Activated CD8-positive, alpha-beta T cell treated with anti-CD3 and anti-CD28 coated beads for 36 hours (primary cell): ENCODE measurements at regions not wholly inside any gene's neighbourhood (a gene's known extent, or its start where the extent isn't known, plus 50 kb on each side); places are given as distances from the start of the nearest gene placed in this dataset.

Source experiments
- ATAC-seq: fragments of 200-7000 bp; cut with Tn5 transposase; one replicate; pipeline ENCODE4 v1.10.0; 2021; ENCODE audit warnings: mild to moderate bottlenecking, moderate library complexity
- CTCF ChIA-PET: fragments of 350-600 bp; sonication (Branson Sonifier 250); formaldehyde crosslinking; loops from one replicate; lab custom pipeline; 2021; ENCODE audit warnings: antibody characterized with exemption; lab: Charles Lee
- POLR2A ChIA-PET: fragments of 350-600 bp; sonication (Branson Sonifier 250); formaldehyde crosslinking; loops from one replicate; lab custom pipeline; 2021; ENCODE audit warnings: antibody characterized with exemption; lab: Charles Lee
- DNase-seq: peaks from one replicate; pipeline ENCODE4 v3.0.0-alpha.2; 2020
- H3K27ac Mint-ChIP-seq: one replicate; pipeline ENCODE4 v1.8.0; 2021; ENCODE audit warnings: mild to moderate bottlenecking, mixed read lengths
- H3K27me3 Mint-ChIP-seq: one replicate; pipeline ENCODE4 v1.8.0; 2021; ENCODE audit warnings: mixed read lengths
- H3K36me3 Mint-ChIP-seq: one replicate; pipeline ENCODE4 v1.8.0; 2021; ENCODE audit warnings: low read depth, mixed read lengths
- H3K4me1 Mint-ChIP-seq: one replicate; pipeline ENCODE4 v1.8.0; 2021; ENCODE audit warnings: low read depth, mixed read lengths
- H3K4me3 Mint-ChIP-seq: one replicate; pipeline ENCODE4 v1.8.0; 2021; ENCODE audit warnings: mild to moderate bottlenecking, moderate library complexity, mixed read lengths
- H3K9me3 Mint-ChIP-seq: one replicate; pipeline ENCODE4 v1.8.0; 2021; ENCODE audit warnings: mixed read lengths
- intact Hi-C: fragments of 100-400 bp; cut with micrococcal nuclease; formaldehyde crosslinking; loops from one replicate; pipeline ENCODE4 v1.10.0; 2022
- TF ChIP-seq, protein P1 (sequence below): fragments of 200-600 bp; IDR thresholded peaks from one replicate; pipeline ENCODE4 v1.8.0; 2022; ENCODE audit warnings: antibody characterized with exemption, mild to moderate bottlenecking

DNA sequence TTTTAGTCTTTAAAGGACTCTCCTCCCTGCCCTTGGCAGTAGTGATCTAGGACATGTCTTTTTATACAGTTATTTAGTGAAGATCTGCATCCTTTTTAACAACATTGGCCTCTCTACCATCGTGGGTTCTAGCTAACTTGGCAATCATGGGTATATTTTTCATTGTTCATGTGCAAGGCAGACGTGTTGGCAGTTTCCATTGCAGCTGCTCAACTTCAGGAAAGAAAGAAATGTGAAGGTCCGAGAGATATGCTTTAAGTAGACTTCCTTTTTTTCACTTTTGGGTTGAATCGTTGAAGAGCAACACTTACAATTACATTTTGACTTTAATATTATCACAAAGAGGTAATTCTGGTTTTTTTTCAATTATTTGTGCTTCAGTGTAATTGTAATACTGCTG, 172.6 kb downstream of the SATB1 start:
- DNase-seq (no peak), ATAC-seq (no peak)
- Mint-ChIP-seq H3K27ac (no peak overlapping the region), H3K27me3 (no peaks in the 10 kb centered on the region), H3K9me3 (no peaks in the 10 kb centered on the region), H3K36me3 (no peaks in the 10 kb centered on the region), H3K4me1 (no peaks in the 10 kb centered on the region), H3K4me3 (no peak overlapping the region)
- intact Hi-C loops = no loop called here
- CTCF ChIA-PET = no interaction called here
- TF ChIP-seq, protein P1, sequence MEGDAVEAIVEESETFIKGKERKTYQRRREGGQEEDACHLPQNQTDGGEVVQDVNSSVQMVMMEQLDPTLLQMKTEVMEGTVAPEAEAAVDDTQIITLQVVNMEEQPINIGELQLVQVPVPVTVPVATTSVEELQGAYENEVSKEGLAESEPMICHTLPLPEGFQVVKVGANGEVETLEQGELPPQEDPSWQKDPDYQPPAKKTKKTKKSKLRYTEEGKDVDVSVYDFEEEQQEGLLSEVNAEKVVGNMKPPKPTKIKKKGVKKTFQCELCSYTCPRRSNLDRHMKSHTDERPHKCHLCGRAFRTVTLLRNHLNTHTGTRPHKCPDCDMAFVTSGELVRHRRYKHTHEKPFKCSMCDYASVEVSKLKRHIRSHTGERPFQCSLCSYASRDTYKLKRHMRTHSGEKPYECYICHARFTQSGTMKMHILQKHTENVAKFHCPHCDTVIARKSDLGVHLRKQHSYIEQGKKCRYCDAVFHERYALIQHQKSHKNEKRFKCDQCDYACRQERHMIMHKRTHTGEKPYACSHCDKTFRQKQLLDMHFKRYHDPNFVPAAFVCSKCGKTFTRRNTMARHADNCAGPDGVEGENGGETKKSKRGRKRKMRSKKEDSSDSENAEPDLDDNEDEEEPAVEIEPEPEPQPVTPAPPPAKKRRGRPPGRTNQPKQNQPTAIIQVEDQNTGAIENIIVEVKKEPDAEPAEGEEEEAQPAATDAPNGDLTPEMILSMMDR = no peak
- POLR2A ChIA-PET = interaction anchor here (0.6 kb wide), 1 partner anchor 882 kb away, joined by 3 read pairs; no protein-coding TSS in a partner anchor

DNA sequence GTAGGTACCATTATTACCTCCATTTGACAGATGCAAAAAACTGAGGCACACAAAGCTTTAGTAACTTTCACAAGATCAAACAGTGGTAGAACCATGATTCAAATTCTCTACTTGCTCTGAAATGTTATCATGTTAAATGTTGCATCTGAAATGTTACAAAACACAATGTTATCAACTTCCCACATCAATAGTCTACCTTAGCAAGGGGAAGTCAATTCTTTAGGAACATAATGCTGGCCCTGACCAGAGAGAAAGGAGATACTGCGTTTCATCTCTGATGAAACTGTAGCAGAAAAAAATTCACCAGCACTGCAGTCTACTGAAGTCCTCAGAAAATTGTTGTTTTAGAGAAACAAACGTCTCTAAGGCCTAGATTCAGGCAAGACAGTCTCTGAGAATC, 174.1 kb downstream of the SATB1 start:
- H3K27me3 Mint-ChIP-seq = no peaks in the 10 kb centered on the region
- DNase-seq (no peak), ATAC-seq (no peak)
- intact Hi-C loops = no loop called here
- no peak overlapping the region for H3K27ac Mint-ChIP-seq
- no peaks in the 10 kb centered on the region for H3K4me1 Mint-ChIP-seq
- POLR2A ChIA-PET = interaction anchor here (0.6 kb wide), 2 partner anchors 103 to 247 kb away, joined by 3 read pairs; no protein-coding TSS in a partner anchor
- H3K36me3 Mint-ChIP-seq = no peaks in the 10 kb centered on the region
- no peak overlapping the region for H3K4me3 Mint-ChIP-seq
- H3K9me3 Mint-ChIP-seq = no peaks in the 10 kb centered on the region
- TF ChIP-seq, protein P1 = no peak
- CTCF ChIA-PET = interaction anchor here (1.0 kb wide), 1 partner anchor 65 kb away, joined by 3 read pairs; no protein-coding TSS in a partner anchor

DNA sequence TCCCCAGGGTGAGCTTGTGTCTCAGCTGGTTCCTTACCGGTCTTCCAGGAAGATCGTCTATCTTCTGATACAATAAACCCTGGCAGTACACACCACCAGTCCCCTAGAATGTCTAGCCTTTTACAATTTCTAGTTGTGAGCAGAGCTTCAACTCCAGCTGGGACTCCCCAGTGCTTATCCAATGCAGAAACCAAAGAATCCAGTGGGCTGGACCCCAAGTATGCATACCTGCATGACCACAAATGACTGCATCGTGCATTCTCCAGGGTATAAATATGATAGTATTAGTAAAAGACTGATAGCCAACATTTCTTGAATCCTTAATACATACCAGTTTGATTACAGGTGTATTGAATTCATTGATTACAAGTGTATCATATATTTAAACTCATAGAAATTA, 176.0 kb downstream of the SATB1 start:
- ChIA-PET CTCF (no interaction called here), POLR2A (no interaction called here)
- Mint-ChIP-seq H3K4me1 (peaks cover 2% of the 10 kb centered on the region), H3K4me3 (no peak overlapping the region), H3K27me3 (no peaks in the 10 kb centered on the region), H3K27ac (no peak overlapping the region), H3K36me3 (no peaks in the 10 kb centered on the region), H3K9me3 (no peaks in the 10 kb centered on the region)
- TF ChIP-seq, protein P1 = no peak
- DNase-seq (no peak), ATAC-seq (no peak)
- intact Hi-C loops = no loop called here

DNA sequence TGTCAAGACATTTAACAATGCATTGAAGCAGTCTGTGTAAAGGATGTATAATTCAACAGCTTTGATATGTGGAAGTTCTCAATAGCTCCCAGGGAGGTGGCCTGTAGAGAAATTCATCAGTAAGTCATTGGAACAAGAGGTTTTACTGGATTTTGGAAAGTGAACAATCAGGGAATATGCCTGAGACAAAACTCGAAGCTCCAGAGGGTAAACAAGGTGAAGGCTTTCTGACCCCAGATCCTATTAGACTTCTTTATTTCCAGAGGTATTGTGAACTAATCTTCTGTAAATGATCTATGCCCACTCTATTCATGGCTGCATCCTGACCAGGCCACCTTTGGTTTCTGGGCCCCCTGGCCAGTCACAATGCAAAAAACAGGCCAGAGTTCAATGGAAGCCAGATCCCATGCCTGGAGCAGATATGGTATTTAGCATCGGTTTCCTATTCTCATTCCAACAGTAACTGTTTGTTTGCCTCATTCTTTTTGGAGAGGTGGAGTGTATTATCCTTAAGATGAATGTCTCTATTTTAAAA, 177.3 kb downstream of the SATB1 start:
- TF ChIP-seq, protein P1 = no peak
- ChIA-PET CTCF (no interaction called here), POLR2A (no interaction called here)
- H3K27ac Mint-ChIP-seq = no peak overlapping the region
- no peaks in the 10 kb centered on the region for H3K27me3 Mint-ChIP-seq
- no peak for ATAC-seq
- H3K9me3 Mint-ChIP-seq = no peaks in the 10 kb centered on the region
- H3K4me3 Mint-ChIP-seq = no peak overlapping the region
- intact Hi-C loops = no loop called here
- DNase-seq = no peak
- H3K4me1 Mint-ChIP-seq = peaks cover 2% of the 10 kb centered on the region
- no peaks in the 10 kb centered on the region for H3K36me3 Mint-ChIP-seq

DNA sequence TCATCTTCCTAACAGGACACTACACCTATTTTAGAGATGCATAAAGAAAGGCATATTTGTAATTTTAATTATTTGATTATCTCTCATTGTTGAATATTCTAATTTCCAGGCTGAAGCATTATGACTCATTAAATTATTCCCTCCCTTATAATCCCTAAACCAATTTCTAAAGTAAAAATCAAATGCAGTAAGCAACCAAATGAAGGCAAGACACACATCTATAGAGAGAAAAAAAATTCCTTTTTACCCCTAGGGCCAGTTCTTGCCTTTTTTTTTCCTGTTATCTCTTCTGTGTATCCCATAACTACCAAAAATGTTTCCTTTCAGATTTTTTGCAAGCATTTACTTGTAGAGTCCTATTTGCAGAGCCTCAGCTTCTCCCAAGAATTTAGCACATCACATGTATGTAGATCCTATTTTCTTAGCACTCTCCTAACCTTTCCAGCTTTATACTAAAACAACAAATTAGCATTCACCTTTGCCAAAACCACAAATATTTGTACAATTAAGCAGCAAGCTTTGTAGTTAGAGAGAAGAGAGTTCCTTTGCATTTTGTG, 177.9 kb downstream of the SATB1 start:
- H3K9me3 Mint-ChIP-seq = no peaks in the 10 kb centered on the region
- no peak for DNase-seq
- ChIA-PET CTCF (no interaction called here), POLR2A (interaction anchor here (0.6 kb wide), 1 partner anchor 345 kb away, joined by 3 read pairs; no protein-coding TSS in a partner anchor)
- no peak overlapping the region for H3K27ac Mint-ChIP-seq
- H3K27me3 Mint-ChIP-seq = no peaks in the 10 kb centered on the region
- no peak for ATAC-seq
- no peaks in the 10 kb centered on the region for H3K36me3 Mint-ChIP-seq
- TF ChIP-seq, protein P1 = no peak
- H3K4me3 Mint-ChIP-seq = no peak overlapping the region
- H3K4me1 Mint-ChIP-seq = peaks cover 2% of the 10 kb centered on the region
- intact Hi-C loops = no loop called here
